ENCODE measurements at regions not wholly inside any gene's neighbourhood (a gene's known extent, or its start where the extent isn't known, plus 50 kb on each side); places are given as distances from the start of the nearest gene placed in this dataset.
"Not testable (repeated sequence)": the region's sequence is repeated elsewhere in the genome, so short reads cannot be mapped to it uniquely, and the experiment has no call there.

GRCh38 chr4:109365939-109366338 lies 63.5 kb upstream of the COL25A1 start:
- Histone ChIP-seq H3K4ac (ENCODE audit: low read depth, low read length) (no peak overlapping the region), H3K18ac (ENCODE audit: low read length) (no peak overlapping the region), H3K79me2 (ENCODE audit: control insufficient read depth, insufficient read depth, low read length, poor library complexity) (no peaks in the 10 kb centered on the region), H2AK5ac (ENCODE audit: low read length) (no peak overlapping the region), H2BK120ac (ENCODE audit: insufficient read depth, low read length, poor library complexity) (no peak overlapping the region), H3K23ac (ENCODE audit: low read length) (no peak overlapping the region), H3K27me3 (ENCODE audit: insufficient read depth, low read length) (no peaks in the 10 kb centered on the region), H2BK12ac (ENCODE audit: low read length) (no peak overlapping the region), H3K4me2 (ENCODE audit: low read length) (no peak overlapping the region), H3K9me3 (ENCODE audit: insufficient read depth, low read depth, low read length) (no peaks in the 10 kb centered on the region), H4K8ac (ENCODE audit: low read depth, low read length) (no peak overlapping the region), H3K36me3 (ENCODE audit: control insufficient read depth in 1 of 2, insufficient read depth in 2 of 2, low read length in 2 of 2) (no peaks in the 10 kb centered on the region), H4K12ac (ENCODE audit: low read depth, low read length) (no peak overlapping the region), H3K4me1 (ENCODE audit: control insufficient read depth in 1 of 2, insufficient read depth in 2 of 2, low read length in 2 of 2) (no peaks in the 10 kb centered on the region), H2BK5ac (ENCODE audit: low read depth, low read length, poor library complexity) (no peak overlapping the region), H3K9ac (ENCODE audit: low read length) (no peak overlapping the region), H4K91ac (ENCODE audit: low read depth, low read length) (no peak overlapping the region), H3K4me3 (ENCODE audit: low read depth, low read length) (no peak overlapping the region), H2AFZ (ENCODE audit: insufficient read depth, low read length, poor library complexity) (no peak overlapping the region), H3K79me1 (ENCODE audit: low read length) (no peaks in the 10 kb centered on the region), H3K14ac (ENCODE audit: low read length) (no peak overlapping the region), H3K27ac (ENCODE audit: low read depth, low read length) (no peak overlapping the region)
- no peak for DNase-seq
- no CpG with 5 or more reads among the region's 1 CpG for whole genome bisulfite sequencing (ENCODE audit: extremely low coverage, insufficient coverage, insufficient read length)

DNA sequence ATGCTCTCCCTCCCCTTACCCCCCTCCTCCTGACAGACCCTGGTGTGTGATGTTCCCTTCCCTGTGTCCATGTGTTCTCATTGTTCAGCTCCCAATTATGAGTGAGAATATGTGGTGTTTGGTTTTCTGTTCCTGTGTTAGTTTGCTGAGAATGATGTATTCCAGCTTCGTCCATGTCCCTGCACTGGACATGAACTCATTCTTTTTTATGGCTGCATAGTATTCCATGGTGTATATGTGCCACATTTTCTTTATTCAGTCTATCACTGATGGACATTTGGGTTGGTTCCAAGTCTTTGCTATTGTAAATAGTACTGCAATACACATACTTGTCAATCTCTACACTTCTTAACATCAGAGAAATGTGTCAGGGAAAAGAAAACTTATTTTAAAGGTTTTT lies 62.8 kb upstream of the COL25A1 start:
- not testable (repeated sequence) for H4K8ac ChIP-seq (ENCODE audit: low read depth, low read length); H4K12ac ChIP-seq (ENCODE audit: low read depth, low read length); H3K18ac ChIP-seq (ENCODE audit: low read length); H2BK12ac ChIP-seq (ENCODE audit: low read length); H3K14ac ChIP-seq (ENCODE audit: low read length); H3K4me2 ChIP-seq (ENCODE audit: low read length); H2AK5ac ChIP-seq (ENCODE audit: low read length); H3K36me3 ChIP-seq (ENCODE audit: control insufficient read depth in 1 of 2, insufficient read depth in 2 of 2, low read length in 2 of 2); DNase-seq; H3K79me2 ChIP-seq (ENCODE audit: control insufficient read depth, insufficient read depth, low read length, poor library complexity); H2BK5ac ChIP-seq (ENCODE audit: low read depth, low read length, poor library complexity); H2BK120ac ChIP-seq (ENCODE audit: insufficient read depth, low read length, poor library complexity); H3K4me3 ChIP-seq (ENCODE audit: low read depth, low read length); H3K79me1 ChIP-seq (ENCODE audit: low read length); H3K9me3 ChIP-seq (ENCODE audit: insufficient read depth, low read depth, low read length); H4K91ac ChIP-seq (ENCODE audit: low read depth, low read length); H2AFZ ChIP-seq (ENCODE audit: insufficient read depth, low read length, poor library complexity); H3K23ac ChIP-seq (ENCODE audit: low read length); H3K4me1 ChIP-seq (ENCODE audit: control insufficient read depth in 1 of 2, insufficient read depth in 2 of 2, low read length in 2 of 2); H3K27ac ChIP-seq (ENCODE audit: low read depth, low read length); H3K27me3 ChIP-seq (ENCODE audit: insufficient read depth, low read length); H3K9ac ChIP-seq (ENCODE audit: low read length); H3K4ac ChIP-seq (ENCODE audit: low read depth, low read length)
- WGBS (ENCODE audit: extremely low coverage, insufficient coverage, insufficient read length): no CpG with 5 or more reads among the region's 1 CpG

- Histone ChIP-seq H3K9me3 (ENCODE audit: insufficient read depth, low read depth, low read length) (no peaks in the 10 kb centered on the region), H3K9ac (ENCODE audit: low read length) (no peak overlapping the region), H2BK120ac (ENCODE audit: insufficient read depth, low read length, poor library complexity) (no peak overlapping the region), H3K4ac (ENCODE audit: low read depth, low read length) (no peak overlapping the region), H3K18ac (ENCODE audit: low read length) (no peak overlapping the region), H3K79me1 (ENCODE audit: low read length) (no peaks in the 10 kb centered on the region), H2BK12ac (ENCODE audit: low read length) (no peak overlapping the region), H3K4me2 (ENCODE audit: low read length) (no peak overlapping the region), H2BK5ac (ENCODE audit: low read depth, low read length, poor library complexity) (no peak overlapping the region), H3K4me3 (ENCODE audit: low read depth, low read length) (no peak overlapping the region), H3K27me3 (ENCODE audit: insufficient read depth, low read length) (no peaks in the 10 kb centered on the region), H3K36me3 (ENCODE audit: control insufficient read depth in 1 of 2, insufficient read depth in 2 of 2, low read length in 2 of 2) (no peaks in the 10 kb centered on the region), H4K91ac (ENCODE audit: low read depth, low read length) (no peak overlapping the region), H4K12ac (ENCODE audit: low read depth, low read length) (no peak overlapping the region), H3K27ac (ENCODE audit: low read depth, low read length) (no peak overlapping the region), H3K79me2 (ENCODE audit: control insufficient read depth, insufficient read depth, low read length, poor library complexity) (no peaks in the 10 kb centered on the region), H3K4me1 (ENCODE audit: control insufficient read depth in 1 of 2, insufficient read depth in 2 of 2, low read length in 2 of 2) (no peaks in the 10 kb centered on the region), H2AK5ac (ENCODE audit: low read length) (no peak overlapping the region), H2AFZ (ENCODE audit: insufficient read depth, low read length, poor library complexity) (no peak overlapping the region), H3K23ac (ENCODE audit: low read length) (no peak overlapping the region), H4K8ac (ENCODE audit: low read depth, low read length) (no peak overlapping the region), H3K14ac (ENCODE audit: low read length) (no peak overlapping the region)
- WGBS (ENCODE audit: extremely low coverage, insufficient coverage, insufficient read length): no CpG with 5 or more reads among the region's 3 CpGs
- DNase-seq: no peak
Measured at GRCh38 chr4:109359040-109359646, 56.7 kb upstream of the COL25A1 start.

DNA sequence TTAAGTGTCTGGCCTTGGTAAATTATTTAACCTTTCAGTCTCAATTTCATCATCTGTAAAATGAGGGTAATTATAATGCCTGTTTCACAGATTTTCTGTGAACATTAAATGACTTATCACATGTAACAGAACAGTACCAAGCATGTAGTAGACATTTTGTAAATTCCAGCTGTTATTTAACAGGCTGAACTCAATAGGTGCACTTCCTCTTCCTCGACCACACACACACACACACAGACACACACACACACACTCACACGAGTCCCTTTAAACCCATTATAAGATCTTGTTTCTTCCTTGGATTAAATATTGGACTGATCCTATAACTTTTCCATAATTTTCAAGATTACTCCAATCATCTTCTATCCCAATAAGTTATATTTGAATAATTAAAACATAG lies 53.4 kb upstream of the COL25A1 start:
- H3K79me1 ChIP-seq (ENCODE audit: low read length): no peaks in the 10 kb centered on the region
- H3K4me2 ChIP-seq (ENCODE audit: low read length): no peak overlapping the region
- no peak overlapping the region for H3K14ac ChIP-seq (ENCODE audit: low read length)
- no peak overlapping the region for H2BK12ac ChIP-seq (ENCODE audit: low read length)
- H4K8ac ChIP-seq (ENCODE audit: low read depth, low read length): no peak overlapping the region
- H3K23ac ChIP-seq (ENCODE audit: low read length): no peak overlapping the region
- no peak overlapping the region for H2AFZ ChIP-seq (ENCODE audit: insufficient read depth, low read length, poor library complexity)
- H3K27ac ChIP-seq (ENCODE audit: low read depth, low read length): no peak overlapping the region
- H2BK5ac ChIP-seq (ENCODE audit: low read depth, low read length, poor library complexity): no peak overlapping the region
- H3K27me3 ChIP-seq (ENCODE audit: insufficient read depth, low read length): no peaks in the 10 kb centered on the region
- H4K91ac ChIP-seq (ENCODE audit: low read depth, low read length): no peak overlapping the region
- H3K4me1 ChIP-seq (ENCODE audit: control insufficient read depth in 1 of 2, insufficient read depth in 2 of 2, low read length in 2 of 2): no peaks in the 10 kb centered on the region
- DNase-seq: no peak
- H3K36me3 ChIP-seq (ENCODE audit: control insufficient read depth in 1 of 2, insufficient read depth in 2 of 2, low read length in 2 of 2): no peaks in the 10 kb centered on the region
- H2BK120ac ChIP-seq (ENCODE audit: insufficient read depth, low read length, poor library complexity): no peak overlapping the region
- no peak overlapping the region for H4K12ac ChIP-seq (ENCODE audit: low read depth, low read length)
- H3K9ac ChIP-seq (ENCODE audit: low read length): no peak overlapping the region
- no peak overlapping the region for H3K4ac ChIP-seq (ENCODE audit: low read depth, low read length)
- H3K18ac ChIP-seq (ENCODE audit: low read length): no peak overlapping the region
- H3K9me3 ChIP-seq (ENCODE audit: insufficient read depth, low read depth, low read length): no peaks in the 10 kb centered on the region
- H3K79me2 ChIP-seq (ENCODE audit: control insufficient read depth, insufficient read depth, low read length, poor library complexity): no peaks in the 10 kb centered on the region
- H2AK5ac ChIP-seq (ENCODE audit: low read length): no peak overlapping the region
- no CpG with 5 or more reads among the region's 2 CpGs for WGBS (ENCODE audit: extremely low coverage, insufficient coverage, insufficient read length)
- no peak overlapping the region for H3K4me3 ChIP-seq (ENCODE audit: low read depth, low read length)
